ENCODE measurements at regions not wholly inside any gene's neighbourhood (a gene's known extent, or its start where the extent isn't known, plus 50 kb on each side); places are given as distances from the start of the nearest gene placed in this dataset.

DNA sequence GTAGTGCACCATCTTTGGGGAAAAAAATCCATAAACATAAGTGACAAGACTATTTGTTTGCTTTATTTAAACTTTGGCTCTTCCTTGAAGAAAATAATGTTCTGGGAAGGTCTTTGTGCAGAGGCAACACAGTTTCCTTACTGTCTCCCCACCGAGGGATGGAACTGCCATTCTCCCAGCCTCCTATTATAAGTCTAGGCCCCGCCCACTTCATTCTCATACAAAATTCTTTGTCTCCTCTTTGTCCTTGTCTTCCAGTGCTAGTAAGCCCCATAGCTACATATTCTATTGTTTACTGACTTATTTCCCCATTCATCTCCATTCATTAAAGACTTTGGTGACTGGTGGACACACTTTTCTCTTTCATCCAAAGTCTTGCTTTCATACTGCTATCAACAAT lies 316.5 kb upstream of the ROBO2 start:
- FAIRE-seq, result no peak

DNA sequence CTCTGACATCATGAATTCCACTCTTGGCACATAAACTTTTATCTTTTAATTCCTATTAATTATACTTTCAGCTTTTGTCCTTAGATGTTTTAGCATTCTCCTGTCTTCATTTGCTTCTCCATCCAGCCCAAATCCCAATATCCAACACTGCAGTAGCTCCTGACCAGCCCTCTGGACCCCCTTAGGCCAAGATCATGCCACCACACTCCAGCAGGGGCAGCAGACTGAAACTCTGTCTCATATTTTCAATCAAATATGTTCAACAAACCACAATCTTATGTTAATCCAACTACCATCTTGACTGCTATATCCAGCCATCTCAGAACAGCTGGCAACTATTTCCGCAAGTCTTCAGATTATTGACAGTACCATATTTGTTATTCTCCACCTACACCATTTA lies 315.8 kb upstream of the ROBO2 start:
- no peak for FAIRE-seq

DNA sequence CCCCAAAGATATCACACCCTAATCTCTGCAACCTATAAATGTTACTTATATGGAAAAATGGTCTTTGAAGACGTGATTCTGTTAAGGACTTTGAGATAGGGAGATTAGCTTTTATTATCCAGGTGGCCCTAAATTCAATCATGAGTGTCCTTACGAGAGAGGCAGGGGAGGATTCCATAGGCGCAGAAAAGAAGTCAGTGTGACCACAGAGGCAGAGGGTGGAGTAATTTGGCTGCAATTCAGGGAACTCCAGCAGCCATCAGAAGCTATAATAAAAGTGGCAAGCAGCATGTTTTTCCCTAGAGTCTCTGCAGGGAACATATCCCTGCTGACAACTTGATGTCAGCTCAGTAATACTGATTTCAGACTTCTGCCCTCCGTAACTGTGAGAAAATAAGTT lies 315.2 kb upstream of the ROBO2 start:
- FAIRE-seq, result no peak

DNA sequence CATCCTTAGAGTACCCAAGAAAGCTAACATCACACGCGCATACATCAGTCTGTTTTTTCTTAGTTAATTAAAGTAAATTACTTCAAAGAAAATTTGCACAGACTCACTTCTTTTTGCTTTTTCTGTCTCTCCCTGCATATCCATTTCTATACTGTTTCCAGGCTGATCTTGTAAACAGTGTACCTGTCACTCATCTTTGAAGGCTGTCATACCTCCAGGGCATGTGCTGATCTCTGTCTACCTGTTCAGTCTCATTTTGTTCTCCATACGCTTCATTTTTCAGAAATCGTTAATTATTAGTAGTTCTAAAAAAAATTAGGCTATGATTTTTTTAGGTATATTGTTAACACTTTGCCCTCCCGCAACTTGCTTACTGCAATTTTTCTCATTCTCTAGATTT lies 313.9 kb upstream of the ROBO2 start:
- FAIRE-seq, result no peak

DNA sequence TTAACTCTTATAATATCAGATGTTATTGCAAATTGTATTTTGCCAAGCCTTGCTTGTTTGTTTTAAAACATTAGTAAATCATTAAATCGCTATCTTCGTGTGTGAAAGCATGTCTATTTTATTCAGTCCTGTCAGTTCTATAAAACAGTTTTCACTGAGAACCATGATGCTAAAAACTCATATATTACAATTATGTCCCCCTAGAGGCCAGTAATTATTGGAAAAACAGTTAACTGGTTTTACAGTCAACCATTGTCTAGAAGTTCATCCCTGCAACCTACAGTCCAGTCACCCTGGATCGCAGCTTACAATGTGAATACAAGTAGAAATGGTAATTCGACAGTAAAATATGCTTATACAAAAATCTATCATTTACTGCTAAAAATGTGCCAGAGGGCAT lies 311.5 kb upstream of the ROBO2 start:
- FAIRE-seq, result no peak

DNA sequence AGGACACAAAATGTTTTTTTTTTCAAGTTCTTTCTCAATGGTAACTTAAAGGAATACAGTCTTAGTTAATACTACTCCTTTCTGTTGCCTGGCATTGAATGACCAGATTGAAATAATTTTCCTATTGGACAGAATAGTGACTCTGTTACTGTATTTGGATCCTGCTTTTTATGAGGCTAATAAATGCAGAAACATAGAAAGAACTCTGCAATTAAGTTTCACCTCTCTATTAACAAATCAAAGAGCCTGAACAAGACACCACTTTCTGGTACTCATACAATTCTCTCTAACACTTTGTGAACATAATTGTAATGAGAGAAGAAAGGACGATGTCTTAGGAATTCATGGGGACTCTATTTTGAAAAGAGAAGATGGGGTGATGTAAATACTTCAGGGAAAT lies 308.4 kb upstream of the ROBO2 start:
- no peak for FAIRE-seq

DNA sequence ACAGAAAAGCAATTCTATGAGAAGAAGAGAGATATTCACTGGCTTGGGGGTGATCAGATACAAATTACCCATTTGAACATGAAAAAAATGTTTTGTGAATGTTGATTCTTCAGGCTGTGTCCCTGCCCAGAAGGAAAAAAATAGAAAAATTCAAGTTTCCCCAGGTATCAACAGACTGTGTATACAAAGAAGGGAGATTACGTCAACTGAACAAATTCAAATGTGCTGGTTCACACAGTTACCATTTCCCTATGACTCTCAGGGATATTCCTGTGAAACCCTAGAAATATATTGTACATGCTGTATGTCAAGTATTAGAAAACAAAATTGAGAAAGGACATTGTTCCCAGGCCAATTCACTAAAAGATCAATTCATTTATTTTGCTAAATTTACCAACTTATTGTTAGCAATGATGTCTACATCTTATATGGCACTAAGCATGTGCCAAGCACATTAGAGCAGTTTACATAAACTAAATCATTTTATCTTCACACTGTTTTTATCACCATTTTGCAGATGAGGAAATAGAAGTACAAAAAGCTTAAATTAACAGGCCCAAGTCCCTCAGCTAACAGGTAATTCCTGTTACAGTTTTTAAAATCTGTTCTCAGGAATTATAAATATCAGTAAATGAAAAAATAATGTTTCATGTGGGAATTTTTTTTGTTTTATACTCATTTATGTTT lies 306.7 kb upstream of the ROBO2 start:
- no peak for FAIRE-seq

DNA sequence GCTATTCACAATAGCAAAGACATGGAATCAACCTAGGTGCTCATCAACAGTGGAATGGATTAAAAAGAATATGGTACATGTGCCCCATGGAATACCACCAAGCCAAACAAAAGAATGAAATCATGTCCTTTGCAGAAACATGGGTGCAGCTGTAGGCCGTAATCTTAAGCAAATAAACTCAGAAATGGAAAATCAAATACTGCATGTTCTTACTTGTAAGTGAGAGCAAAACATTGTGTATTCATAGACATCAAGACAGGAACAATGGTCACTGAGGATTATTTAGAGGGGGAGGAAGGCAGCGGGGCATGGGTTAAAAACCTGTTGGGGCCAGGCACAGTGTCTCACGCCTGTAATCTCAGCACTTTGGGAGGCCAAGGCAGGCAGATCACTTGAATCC lies 304.7 kb upstream of the ROBO2 start:
- no peak for FAIRE-seq

DNA sequence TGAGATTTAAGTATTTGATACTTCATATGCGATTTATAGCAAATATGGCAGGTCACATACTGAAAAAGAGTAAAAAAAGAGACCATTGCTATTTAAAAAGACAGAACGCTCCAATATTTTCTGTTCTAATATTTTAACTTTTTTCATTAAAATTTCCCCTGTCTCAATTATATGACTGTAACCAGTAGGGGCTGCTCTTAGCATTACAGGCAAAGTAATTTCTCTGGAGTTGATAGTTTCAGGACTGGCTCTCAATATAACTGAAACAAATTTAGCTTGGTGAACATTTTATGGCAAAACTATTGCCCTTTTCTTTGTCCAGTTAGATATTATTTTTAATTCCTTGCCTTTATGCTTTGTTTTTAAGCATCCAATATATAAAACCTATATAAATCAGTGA lies 286.3 kb upstream of the ROBO2 start:
- no peak for FAIRE-seq

DNA sequence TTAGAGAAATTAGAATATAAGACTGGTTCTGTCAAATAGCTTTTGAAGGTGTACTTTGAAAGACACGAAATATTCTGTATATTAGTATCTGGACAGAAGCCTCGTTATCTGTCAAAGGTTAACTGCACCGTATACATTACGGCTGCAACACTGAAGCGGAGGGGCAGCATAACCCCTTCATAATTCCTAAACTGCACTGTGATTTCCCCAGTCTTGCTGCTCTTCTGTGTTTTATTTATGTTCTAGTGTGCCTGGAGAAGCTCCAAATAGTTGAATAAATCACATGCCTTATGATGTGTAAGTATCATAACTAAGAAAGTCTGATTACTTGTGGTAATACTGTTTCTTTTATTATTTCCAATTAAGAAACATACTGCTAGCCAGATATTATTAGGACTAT lies 285.7 kb upstream of the ROBO2 start:
- no peak for FAIRE-seq

DNA sequence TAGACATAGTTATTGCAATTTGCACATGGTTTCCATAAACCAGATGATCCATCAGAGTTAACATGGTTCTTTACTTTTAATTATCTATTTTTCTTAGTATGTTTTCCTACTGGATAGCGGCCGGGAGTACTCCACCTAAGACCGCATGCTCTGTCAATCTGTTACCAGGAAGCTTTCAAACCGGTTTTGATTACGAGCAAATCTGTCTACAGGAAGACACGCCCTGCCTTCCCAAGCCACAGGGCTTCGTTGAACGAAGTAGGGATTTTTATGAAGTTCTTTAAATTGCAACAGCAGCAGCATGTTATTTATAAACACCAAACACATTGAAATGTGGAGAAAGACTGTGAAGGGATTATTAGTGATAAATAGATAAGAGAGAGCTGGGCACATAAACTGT lies 283.3 kb upstream of the ROBO2 start:
- peak; percentile 5 for FAIRE-seq

DNA sequence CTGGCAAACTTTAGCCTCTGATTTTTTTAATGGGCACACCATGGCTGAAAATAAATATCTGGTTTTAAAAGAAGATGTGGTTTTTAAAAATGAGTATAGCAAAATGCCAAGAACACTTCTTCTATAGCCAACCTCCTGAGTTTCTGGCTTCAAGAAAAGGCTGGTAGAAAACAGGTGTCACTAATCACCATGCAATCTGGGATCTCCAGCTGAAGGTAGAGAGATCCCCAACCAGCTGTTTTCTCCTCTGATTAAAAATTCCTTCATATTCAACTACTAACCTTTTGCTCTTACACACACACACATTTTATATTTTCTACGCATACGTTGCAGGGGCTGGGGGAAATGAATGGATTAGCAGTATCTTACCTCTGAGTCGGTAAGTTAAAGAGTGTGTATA lies 279.6 kb upstream of the ROBO2 start:
- no peak for FAIRE-seq

DNA sequence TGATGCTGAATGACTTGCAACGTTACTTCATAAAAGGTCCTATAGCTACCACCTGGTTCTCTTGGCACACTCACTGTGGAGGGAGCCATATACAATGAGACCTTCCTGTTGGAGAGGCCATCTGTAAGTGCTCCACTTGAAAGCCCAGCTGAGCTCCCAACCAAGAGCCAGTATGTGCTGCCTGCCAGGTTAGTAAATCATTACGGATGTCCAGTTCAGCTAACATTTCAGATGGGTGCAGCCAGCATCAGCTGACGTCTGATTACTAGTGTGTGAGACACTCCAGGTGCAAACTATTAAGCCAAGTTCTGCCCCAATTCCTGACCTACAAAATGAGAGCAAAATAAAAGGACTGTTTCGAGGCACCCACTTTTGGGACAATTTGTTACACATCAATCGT lies 274.4 kb upstream of the ROBO2 start:
- FAIRE-seq, result no peak

DNA sequence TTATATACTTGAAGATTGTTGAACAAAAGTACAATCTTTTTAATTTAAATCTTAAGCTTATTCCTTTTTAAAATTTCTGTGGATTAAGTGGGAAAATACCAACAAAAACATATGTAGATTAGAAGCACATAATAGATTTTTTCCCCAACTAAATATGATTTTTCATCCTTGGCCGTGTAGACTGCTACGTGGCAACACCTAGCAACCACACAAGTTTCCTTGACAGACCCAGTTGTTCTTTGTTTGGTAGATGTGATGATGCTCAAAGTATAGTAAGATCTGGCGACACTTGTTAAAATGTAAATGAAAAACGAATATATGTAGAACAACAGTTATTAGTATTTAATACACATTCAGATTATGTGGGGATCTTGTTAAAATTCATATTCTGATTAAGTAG lies 271.0 kb upstream of the ROBO2 start:
- no peak for FAIRE-seq

DNA sequence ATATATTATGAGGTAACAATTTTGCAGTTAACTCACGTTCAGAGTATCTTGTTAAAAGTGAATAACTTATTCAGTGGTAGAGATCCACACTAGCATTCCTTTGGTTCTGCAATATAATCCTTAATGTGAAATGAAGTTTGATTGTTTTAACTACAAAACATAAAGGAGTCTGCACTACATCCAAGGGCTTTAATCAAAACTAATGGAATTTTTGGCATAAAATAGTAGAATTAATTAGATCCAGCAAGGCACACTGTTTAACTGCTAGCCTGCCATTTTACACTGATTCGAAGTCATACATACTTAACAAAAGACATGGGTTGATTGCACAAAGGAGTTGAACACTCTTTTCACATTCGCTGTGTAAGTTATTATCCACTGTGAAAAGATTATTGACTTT lies 263.0 kb upstream of the ROBO2 start:
- FAIRE-seq, result no peak

DNA sequence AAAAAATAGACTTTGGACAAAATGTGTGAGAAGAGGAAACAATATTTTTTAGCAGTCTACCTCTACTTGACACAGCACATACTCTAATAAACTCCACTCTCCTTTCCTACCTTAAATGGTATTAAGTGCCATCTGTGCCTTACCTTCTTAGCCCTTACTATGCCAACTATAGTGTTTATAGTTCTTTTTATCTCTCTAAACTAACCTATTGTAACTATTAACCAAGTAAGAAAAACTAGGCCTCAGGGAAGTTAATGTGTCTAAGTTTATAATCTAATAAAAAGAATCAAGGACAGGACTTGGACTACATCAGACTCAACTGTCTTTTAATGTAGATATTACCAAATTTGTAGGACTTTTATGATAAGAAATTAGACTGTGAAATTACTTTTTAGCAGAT lies 251.7 kb upstream of the ROBO2 start:
- FAIRE-seq, result no peak

DNA sequence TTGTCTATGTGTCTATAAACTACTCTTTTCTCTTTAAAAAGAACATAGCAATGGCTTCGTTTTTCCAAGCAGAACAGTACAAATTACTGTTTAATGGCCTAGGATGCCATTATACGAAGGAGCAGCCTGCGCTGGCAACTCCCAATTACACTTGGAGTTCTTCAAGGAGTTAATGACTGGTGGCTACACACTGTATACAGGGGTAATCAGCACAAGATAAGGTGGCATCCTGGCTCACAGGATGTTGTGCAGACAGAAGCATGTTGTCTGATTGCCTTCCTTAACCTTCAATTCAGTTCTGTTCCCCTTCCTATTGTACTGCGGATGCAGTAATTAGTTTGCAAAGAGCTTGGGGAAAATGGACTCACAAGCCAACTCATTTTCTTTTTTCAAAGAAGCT lies 250.7 kb upstream of the ROBO2 start:
- no peak for FAIRE-seq

DNA sequence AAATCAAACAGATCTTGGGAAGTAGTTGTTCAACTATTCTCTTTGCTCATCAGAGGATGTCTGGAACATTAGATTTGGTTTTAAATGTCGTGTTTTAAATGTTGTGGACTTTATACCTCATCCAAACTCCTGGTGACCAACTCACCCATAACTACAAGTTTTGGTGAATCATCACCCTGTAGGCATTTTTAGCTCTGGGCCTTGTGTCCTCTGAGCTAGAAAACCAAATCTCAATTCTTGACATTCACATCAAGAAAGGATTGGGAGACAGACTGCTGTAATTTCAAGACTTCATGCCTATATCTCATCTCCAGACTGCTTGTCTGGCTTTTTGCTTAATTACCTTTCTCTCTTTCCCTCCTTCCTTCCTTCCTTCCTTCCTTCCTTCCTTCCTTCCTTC lies 228.5 kb upstream of the ROBO2 start:
- FAIRE-seq, result no peak

DNA sequence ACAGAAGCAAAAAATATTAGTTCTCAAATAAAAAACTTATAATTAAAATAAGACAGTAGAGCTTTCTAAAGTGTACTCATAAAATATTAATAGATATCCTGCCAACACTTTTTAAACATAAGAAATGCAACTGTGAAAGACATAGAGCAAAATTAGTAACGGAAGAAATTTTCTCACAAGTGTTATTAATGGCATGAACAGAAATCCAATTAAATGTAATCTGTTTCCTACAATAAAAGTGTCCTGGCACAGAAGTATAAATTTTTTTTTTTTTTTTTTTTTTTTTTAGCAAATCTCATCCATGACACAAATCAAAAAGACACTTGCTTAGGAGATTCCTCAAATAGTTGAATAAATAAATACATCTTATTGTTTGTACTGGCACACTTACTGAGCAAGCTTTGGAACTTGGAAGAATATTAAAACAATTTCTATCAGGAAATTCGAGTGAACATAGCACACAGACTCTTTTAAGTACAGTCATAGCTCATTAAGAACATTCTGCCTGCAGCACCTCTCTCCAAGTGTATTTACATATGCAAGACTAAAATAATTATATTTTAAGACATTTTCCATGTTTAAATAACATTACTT lies 227.2 kb upstream of the ROBO2 start:
- no peak for FAIRE-seq

DNA sequence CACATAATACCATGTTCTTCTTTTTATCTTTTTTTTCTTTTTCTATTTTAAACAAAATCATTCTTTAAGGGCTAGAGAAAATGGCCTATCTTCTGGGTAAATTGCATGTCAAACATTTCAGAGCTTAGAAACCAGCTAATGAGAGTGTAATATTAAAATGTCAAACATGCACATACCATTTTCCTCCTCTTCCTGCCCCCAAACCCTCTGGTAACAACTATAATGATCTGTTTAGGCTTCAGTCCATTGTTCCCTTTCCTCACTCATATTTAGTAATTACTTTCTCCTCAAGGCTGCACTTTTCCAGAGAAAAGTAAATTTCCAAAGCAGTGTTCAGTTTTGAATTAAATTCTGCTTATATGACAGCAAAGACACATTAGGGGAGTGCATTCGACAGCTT lies 224.3 kb upstream of the ROBO2 start:
- no peak for FAIRE-seq

DNA sequence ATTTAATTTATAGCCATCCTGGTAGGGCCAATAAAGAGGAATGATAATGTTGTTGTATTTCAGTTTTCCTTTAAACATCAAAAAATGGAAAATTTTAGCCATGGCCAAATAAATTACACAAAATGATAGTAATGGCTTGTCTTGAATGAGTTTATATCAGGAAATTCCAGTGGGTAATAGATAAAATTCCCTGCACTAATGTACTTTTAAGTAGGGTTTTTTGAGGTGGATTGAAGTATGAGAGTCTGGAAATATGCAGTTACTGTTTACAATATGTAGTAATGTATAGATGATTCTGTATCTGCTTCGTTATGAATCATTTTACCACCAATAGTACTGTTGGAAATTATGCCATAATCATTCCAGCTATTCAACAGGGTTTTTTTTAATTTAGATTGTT lies 219.4 kb upstream of the ROBO2 start:
- FAIRE-seq, result no peak

DNA sequence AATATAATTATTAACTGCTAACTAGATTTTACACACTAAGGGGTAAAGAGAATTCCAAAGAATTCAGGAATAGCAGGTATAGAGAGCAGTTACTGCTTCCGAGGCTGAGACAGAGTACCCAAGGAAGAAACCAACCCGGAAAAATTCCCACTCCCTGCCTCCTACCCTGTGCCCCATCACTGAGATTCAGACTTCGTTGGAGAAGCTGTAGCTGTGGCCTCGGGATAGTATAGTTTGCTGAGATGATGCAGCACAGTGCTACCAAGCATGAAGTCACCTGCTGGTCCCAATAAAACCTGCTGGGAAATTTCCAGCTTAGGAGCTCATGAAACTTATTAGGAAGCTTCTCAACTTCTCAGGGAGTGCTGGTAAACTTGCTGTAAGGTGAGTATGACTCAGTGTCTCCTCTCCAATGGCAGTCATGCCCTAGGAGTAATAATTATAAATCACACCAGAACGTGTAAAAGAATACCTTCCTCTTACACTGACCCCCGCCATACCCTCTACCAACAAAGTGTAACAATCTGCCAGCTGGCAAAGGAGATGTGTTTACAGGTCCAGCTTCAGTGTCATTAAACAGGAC lies 215.2 kb upstream of the ROBO2 start:
- FAIRE-seq, result no peak

DNA sequence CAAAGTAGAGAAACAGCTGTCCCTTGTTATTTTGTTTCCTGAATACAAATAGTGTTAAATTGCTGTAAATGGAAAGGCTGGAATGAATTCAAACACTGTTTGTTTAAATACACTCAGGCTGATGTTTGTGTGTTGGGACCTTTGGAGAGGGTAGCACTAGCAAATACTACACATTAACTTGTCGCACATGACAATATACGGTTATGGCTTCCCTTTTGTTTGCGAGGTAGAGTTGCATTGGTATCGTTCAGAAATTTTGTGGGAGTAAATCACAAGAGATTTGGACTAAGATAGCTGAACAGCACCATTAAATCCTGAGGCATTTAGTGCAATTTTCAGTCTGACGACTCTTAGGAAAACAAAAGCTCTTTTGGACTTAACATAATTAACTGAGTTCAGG lies 213.0 kb upstream of the ROBO2 start:
- no peak for FAIRE-seq

DNA sequence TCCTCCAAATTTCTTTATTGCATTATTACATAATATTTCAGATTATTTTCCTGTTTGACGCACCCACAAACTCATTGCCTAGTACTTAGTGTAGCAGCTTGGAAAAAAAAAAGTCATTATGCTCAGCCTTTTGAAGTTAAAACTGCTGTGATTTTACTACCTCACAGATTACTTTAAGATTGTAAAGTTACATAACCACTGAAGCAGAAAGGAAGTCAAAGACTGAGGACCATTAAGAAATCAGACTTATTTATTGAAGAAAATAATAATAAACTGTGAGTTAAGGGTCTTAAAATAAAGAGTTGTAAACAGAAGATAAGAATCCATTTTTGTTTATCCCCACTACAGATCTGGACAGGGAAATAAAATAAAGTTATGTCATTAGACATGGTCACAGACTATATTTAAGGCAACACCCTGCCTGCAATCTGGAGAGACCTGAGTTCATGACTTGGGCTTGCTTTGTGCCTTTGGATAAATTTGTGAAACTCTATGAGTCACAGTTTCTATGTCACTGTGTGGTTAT lies 212.1 kb upstream of the ROBO2 start:
- no peak for FAIRE-seq

DNA sequence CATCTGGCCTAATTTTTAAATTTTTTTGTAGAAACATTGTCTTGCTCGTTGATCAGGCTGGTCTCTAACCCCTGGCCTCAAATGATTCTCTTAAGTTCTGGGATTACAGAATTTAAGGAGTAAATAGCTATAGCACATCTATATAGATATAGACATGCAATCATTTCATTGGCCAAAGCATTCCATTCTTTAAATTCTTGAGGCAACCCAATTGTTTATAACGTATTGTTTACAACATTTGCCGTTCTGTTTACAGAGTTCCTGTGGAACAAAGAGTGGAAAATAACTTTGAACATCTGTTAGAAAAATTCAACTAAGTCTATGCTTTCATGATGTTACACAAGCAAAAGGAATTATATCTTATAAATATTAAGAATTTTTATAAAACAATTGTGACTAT lies 205.2 kb upstream of the ROBO2 start:
- no peak for FAIRE-seq

All from colon (tissue), 2 donors.